Fibroblast of lung (primary cell): ENCODE measurements at regions not wholly inside any gene's neighbourhood (a gene's known extent, or its start where the extent isn't known, plus 50 kb on each side); places are given as distances from the start of the nearest gene placed in this dataset.

Source experiments
- DNase-seq, 2 donors: peaks; one replicate each; pipeline versions ENCODE4 v3.0.0 to v3.0.0-alpha.2; 2010; ENCODE audit warnings: low read depth in 2 of 2
- H2AFZ ChIP-seq: 2 replicates; pipeline ENCODE4 v1.5.1; 2012; ENCODE audit warnings: low read length, control low read depth, inconsistent platforms
- H3K27ac ChIP-seq: 2 replicates; pipeline ENCODE4 v1.5.1; 2011; ENCODE audit warnings: low read length, control low read depth; ENCODE audit not compliant: insufficient read depth
- H3K27me3 ChIP-seq: 2 replicates; pipeline ENCODE4 v1.5.1; 2011; ENCODE audit warnings: mild to moderate bottlenecking, low read length; ENCODE audit not compliant: control insufficient read depth, insufficient read depth
- H3K36me3 ChIP-seq: 2 replicates; pipeline ENCODE4 v1.5.1; 2011; ENCODE audit warnings: low read length; ENCODE audit not compliant: control insufficient read depth, insufficient read depth
- H3K4me1 ChIP-seq: 2 replicates; pipeline ENCODE4 v1.5.1; 2011; ENCODE audit warnings: low read length; ENCODE audit not compliant: control insufficient read depth, insufficient read depth; ENCODE audit errors: extremely low read depth
- H3K4me2 ChIP-seq: 2 replicates; pipeline ENCODE4 v1.5.1; 2011; ENCODE audit warnings: low read length, control low read depth; ENCODE audit not compliant: insufficient read depth; ENCODE audit errors: extremely low read depth
- H3K4me3 ChIP-seq, 4 experiments: fragments of 200-600 bp in 1 of 4; sonication (generic) in 1 of 4; replicated peaks in 1 of 4; 2 replicates each; pipeline ENCODE4 v1.5.1; 2011 to 2016; ENCODE audit warnings: low read length in 4 of 4, low read depth in 3 of 4, mild to moderate bottlenecking in 3 of 4, control low read depth in 2 of 4, inconsistent platforms in 1 of 4, mixed read lengths in 1 of 4; ENCODE audit not compliant: insufficient read depth in 1 of 4; ENCODE audit errors: control extremely low read depth in 1 of 4
- H3K79me2 ChIP-seq: 2 replicates; pipeline ENCODE4 v1.5.1; 2012; ENCODE audit warnings: mild to moderate bottlenecking, low read length, inconsistent platforms; ENCODE audit not compliant: control insufficient read depth, insufficient read depth
- H3K9ac ChIP-seq: 2 replicates; pipeline ENCODE4 v1.5.1; 2011; ENCODE audit warnings: mild to moderate bottlenecking, low read length, control low read depth; ENCODE audit not compliant: insufficient read depth
- H3K9me3 ChIP-seq: 2 replicates; pipeline ENCODE4 v1.5.1; 2012; ENCODE audit warnings: low read depth, low read length; ENCODE audit not compliant: control insufficient read depth, insufficient read depth
- H4K20me1 ChIP-seq: 2 replicates; pipeline ENCODE4 v1.5.1; 2011; ENCODE audit warnings: low read length; ENCODE audit not compliant: control insufficient read depth, insufficient read depth; ENCODE audit errors: extremely low read depth
- CTCF ChIP-seq, 2 donors: IDR thresholded peaks in 1 of 2; conservative IDR thresholded peaks in 1 of 2; 1 replicate in 1 of 2; 2 replicates in 1 of 2; pipeline ENCODE4 v1.5.1; 2011 to 2012; ENCODE audit warnings: low read length in 2 of 2, control low read depth in 1 of 2, inconsistent platforms in 1 of 2, low read depth in 1 of 2, mild to moderate bottlenecking in 1 of 2
- EZH2 ChIP-seq: IDR thresholded peaks from 2 replicates; pipeline ENCODE4 v1.5.1; 2012; ENCODE audit warnings: low read length, control low read depth, mild to moderate bottlenecking; ENCODE audit errors: missing control alignments

GRCh38 chr6:50272611-50273010, 222.9 kb upstream of the DEFB112 start:
- no peak overlapping the region for H3K4me3 ChIP-seq
- no peak overlapping the region for H3K9ac ChIP-seq
- H3K27ac ChIP-seq = no peak overlapping the region
- no peaks in the 10 kb centered on the region for H3K4me1 ChIP-seq
- no peaks in the 10 kb centered on the region for H3K79me2 ChIP-seq
- H3K4me2 ChIP-seq = no peak overlapping the region
- no peak overlapping the region for H2AFZ ChIP-seq
- TF ChIP-seq CTCF (conservative IDR thresholded peaks at IDR 0.05 in 1 of 2, IDR thresholded peaks at IDR 0.05 in 1 of 2; ENCODE audit: low read depth in 1 of 2, low read length in 2 of 2) (no peak), EZH2 (no peak)
- no peaks in the 10 kb centered on the region for H3K27me3 ChIP-seq
- H3K36me3 ChIP-seq = no peaks in the 10 kb centered on the region
- H3K9me3 ChIP-seq = no peaks in the 10 kb centered on the region
- no peak for DNase-seq
- no peaks in the 10 kb centered on the region for H4K20me1 ChIP-seq

- Histone ChIP-seq H3K4me1 (no peaks in the 10 kb centered on the region), H4K20me1 (no peaks in the 10 kb centered on the region), H3K79me2 (no peaks in the 10 kb centered on the region), H3K4me3 (no peak overlapping the region), H3K36me3 (no peaks in the 10 kb centered on the region), H2AFZ (no peak overlapping the region), H3K9ac (no peak overlapping the region), H3K27me3 (no peaks in the 10 kb centered on the region), H3K9me3 (no peaks in the 10 kb centered on the region), H3K4me2 (no peak overlapping the region), H3K27ac (no peak overlapping the region)
- TF ChIP-seq EZH2 (no peak), CTCF (conservative IDR thresholded peaks at IDR 0.05 in 1 of 2, IDR thresholded peaks at IDR 0.05 in 1 of 2; ENCODE audit: low read depth in 1 of 2, low read length in 2 of 2) (no peak)
- no peak for DNase-seq
Measured at GRCh38 chr6:50276771-50277261, 227.1 kb upstream of the DEFB112 start.

- H3K79me2 ChIP-seq = no peaks in the 10 kb centered on the region
- no peaks in the 10 kb centered on the region for H3K27me3 ChIP-seq
- no peaks in the 10 kb centered on the region for H3K4me1 ChIP-seq
- no peaks in the 10 kb centered on the region for H4K20me1 ChIP-seq
- H3K4me2 ChIP-seq = no peak overlapping the region
- H3K9me3 ChIP-seq = no peaks in the 10 kb centered on the region
- no peak overlapping the region for H2AFZ ChIP-seq
- no peak overlapping the region for H3K4me3 ChIP-seq
- H3K27ac ChIP-seq = no peak overlapping the region
- no peak for DNase-seq
- no peak for TF ChIP-seq CTCF (conservative IDR thresholded peaks at IDR 0.05 in 1 of 2, IDR thresholded peaks at IDR 0.05 in 1 of 2; ENCODE audit: low read depth in 1 of 2, low read length in 2 of 2)
- TF ChIP-seq EZH2 = no peak
- no peak overlapping the region for H3K9ac ChIP-seq
- no peaks in the 10 kb centered on the region for H3K36me3 ChIP-seq
Measured at GRCh38 chr6:50277774-50278173, 228.0 kb upstream of the DEFB112 start.
